Dermis microvascular lymphatic vessel endothelial cell (primary cell): ENCODE measurements at regions not wholly inside any gene's neighbourhood (a gene's known extent, or its start where the extent isn't known, plus 50 kb on each side); places are given as distances from the start of the nearest gene placed in this dataset.
"Not testable (repeated sequence)": the region's sequence is repeated elsewhere in the genome, so short reads cannot be mapped to it uniquely, and the experiment has no call there.

Experiments
- DNase-seq, 2 donors: peaks; one replicate each; pipeline versions ENCODE4 v3.0.0 to v3.0.0-alpha.2; 2010; ENCODE audit warnings: low read depth in 2 of 2

- no peak for DNase-seq
Measured at GRCh38 chr6:11427091-11427722, 110.3 kb upstream of the TMEM170B start.

- peak in 1 of 2 donors; percentile 60 for DNase-seq
Measured at GRCh38 chr6:11426571-11426970, 111.0 kb upstream of the TMEM170B start.

- DNase-seq = no peak
Measured at GRCh38 chr6:11425876-11426275, 111.7 kb upstream of the TMEM170B start.

DNA sequence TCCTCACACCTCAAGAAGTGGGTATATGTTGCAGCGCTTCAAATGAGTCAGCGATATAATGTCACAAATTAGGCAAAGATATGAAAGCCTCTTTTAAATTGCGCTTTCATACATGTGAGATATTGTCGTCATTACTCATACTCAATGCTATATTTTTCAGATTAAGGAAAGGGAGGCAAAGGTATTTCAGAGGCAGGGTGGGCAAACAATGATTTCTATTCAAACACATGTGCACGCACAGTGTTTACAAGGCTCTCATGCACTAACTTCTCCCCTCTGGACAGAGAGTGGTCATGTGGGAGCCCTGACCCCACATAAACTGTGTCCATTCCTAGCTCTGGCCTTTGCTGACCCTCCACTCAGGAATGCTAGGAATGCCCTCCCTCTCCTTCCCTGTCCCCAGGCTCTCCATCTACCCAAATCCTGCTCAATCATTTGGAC is 112.1 kb upstream of the TMEM170B start:
- no peak for DNase-seq

DNA sequence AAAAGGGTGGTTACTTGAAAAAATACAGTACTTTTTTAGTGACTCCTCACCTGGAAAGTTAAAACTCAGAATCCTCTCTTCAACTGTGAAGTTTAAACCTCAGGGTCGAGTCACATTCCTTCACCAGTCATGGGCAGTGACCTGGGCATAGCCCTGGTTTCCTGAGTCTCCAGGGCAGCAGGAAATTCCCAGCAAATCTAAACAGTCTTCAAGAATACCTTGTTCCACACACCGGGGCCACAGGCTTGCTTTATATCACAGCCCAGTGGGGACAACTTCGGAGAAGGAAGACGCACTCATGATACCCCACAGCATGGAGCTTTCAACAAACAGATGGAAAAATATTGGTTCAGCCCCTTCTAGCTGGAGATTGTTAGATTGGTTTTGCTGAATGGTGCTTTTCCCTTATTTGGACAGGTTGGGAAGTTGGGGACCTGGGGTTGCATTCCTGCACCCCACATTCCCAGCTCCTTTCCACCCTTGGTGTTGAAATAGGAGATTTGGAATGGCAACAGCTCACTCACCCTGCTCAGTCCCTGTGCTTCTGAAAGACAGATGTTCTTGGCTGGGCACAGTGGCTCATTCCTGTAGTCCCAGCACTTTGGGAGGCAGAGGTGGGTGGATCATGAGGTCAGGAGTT is 113.0 kb upstream of the TMEM170B start:
- peak in 1 of 2 donors; percentile 71 for DNase-seq

GRCh38 chr6:11423667-11424066 is 113.9 kb upstream of the TMEM170B start:
- peak; percentile 89 to 96 for DNase-seq

DNA sequence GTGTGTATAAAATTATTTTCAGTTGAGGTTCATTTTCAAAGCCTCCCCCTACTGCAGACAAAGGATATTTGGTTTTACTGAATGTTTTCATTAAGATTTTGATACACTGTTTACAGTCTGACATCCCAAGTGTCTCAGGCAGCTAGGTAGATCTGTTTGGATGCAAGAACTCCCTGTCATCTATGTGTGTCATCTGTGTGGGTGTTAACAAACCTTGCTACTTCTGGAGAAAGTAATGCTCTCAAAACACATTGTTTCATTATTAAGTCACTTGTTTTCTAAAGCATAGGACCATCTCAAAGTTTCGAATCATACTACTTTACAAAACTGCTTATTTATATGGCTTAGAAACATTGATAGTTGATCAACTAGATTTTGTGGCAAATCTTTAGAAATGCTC is 114.5 kb upstream of the TMEM170B start:
- DNase-seq = peak in 1 of 2 donors; percentile 51

- no peak for DNase-seq
Measured at GRCh38 chr6:11419763-11420453, 117.6 kb upstream of the TMEM170B start.

- DNase-seq = peak in 1 of 2 donors; percentile 70
Measured at GRCh38 chr6:11418290-11418905, 119.2 kb upstream of the TMEM170B start.

- no peak for DNase-seq
Measured at GRCh38 chr6:11416936-11417576, 120.5 kb upstream of the TMEM170B start.

DNA sequence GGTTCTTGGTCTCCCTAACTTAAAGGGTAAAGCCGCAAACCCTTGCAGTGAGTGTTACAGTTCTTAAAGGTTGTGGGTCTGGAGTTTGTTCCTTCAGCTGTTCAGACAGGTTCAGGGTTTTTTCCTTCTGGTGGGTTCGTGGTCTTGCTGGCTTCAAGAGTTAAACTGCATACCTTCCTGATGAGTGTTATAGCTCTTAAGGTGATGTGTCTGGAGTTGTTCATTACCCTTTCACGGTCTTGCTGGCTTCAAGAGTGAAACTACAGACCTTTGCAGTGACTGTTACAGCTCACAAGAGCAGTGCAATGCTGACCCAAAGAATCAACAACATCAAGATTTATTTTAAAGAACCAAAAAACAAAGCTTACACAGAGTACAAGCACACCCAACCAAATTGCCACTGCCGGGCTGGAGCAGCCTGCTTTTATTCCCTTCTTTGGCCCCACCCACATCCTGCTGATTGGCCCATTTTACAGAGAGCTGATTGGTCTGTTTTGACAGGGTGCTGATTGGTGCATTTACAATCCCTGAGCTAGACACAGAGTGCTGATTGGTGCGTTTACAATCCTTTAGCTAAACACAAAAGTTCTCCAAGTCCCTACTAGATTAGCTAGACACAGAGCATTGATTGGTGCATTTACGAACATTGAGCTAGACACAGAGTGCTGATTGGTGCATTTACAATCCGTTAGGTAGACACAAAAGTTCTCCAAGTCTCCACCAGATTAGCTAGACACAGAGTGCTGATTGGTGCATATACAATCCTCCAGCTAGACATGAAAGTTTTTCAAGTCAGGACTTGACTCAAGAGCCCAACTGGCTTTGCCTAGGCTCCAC is 121.2 kb upstream of the TMEM170B start:
- DNase-seq = not testable (repeated sequence)

DNA sequence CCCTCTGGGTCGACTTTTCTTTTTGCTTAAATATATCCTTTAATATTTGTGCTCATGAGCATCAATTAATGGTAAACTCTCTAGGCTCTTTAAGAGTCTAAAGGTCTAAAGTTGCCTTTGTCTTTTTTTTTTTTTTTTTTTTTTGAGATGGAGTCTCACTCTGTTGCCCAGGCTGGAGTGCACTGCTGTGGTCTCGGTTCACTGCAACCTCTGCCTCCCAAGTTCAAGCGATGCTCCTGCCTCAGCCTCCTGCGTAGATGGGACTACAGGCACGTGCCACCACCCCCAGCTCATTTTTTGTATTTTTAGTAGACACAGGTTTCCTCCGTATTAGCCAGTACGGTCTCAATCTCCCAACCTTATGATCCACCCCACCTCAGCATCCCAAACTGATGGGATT is 122.0 kb upstream of the TMEM170B start:
- no peak for DNase-seq

GRCh38 chr6:11414176-11414963 is 123.2 kb upstream of the TMEM170B start:
- peak in 1 of 2 donors; percentile 49 for DNase-seq

GRCh38 chr6:11413728-11414127 is 123.8 kb upstream of the TMEM170B start:
- no peak for DNase-seq

- no peak for DNase-seq
Measured at GRCh38 chr6:11413117-11413687, 124.3 kb upstream of the TMEM170B start.

GRCh38 chr6:11412616-11413015 is 124.9 kb upstream of the TMEM170B start:
- DNase-seq = no peak

DNA sequence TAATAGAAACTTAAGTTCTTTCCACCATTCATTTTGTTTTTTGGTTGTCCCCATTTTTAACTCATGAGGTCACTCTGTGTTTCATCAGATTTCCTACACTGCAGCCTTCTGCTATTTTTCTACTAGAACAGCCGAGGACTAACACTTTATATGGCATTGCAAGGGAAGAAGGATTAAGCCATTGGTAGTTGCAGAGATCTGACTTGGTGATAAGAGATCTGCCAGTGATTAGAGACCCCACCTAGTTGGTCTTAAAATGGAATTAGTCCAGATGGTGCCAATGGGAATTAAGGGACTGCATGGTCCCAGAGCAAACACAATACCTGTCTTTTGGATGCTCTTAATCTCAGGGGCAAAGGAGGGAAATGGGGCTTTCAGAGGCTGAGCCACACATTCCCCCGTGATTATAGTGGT is 125.5 kb upstream of the TMEM170B start:
- DNase-seq = no peak

GRCh38 chr6:11411593-11411992 is 126.0 kb upstream of the TMEM170B start:
- DNase-seq = no peak

DNA sequence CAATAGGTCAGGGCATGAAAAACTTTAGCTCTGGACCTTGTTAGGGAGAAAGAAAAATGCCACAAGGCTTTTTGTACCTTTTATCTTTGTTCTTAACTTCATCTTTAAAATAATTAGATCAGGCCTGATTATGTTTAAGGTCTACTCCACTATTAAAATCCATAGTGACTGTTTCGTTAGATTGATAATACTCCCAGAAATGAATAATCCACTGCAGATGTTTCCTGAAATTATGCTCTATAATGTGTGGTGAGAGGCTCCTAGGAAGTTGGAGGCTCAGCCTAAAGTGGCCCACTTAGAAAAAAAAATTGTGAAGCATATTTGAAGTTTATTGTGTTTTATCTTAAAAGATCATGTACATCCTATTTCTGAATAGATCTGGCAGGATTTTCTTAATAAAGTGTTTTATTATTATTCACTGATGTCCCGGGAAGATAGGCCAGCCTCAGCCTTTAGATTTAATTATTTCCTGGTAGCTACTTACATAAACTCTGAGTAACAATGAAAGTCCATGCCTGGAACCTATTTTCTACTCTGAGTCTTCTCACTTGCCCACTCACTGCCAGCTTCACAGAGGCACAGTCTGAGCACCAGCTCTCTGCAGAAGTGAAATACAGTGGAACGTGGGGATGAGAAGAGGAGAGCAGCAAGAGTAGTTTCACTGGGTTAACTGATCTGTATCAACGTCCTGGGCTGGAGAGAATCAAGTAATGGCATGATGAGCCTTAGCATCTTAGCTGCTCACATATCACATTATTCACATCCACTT is 126.8 kb upstream of the TMEM170B start:
- peak in 1 of 2 donors; percentile 54 for DNase-seq
